HepG2 (cell line): ENCODE measurements at regions not wholly inside any gene's neighbourhood (a gene's known extent, or its start where the extent isn't known, plus 50 kb on each side); places are given as distances from the start of the nearest gene placed in this dataset.

ENCODE experiments used
- CBX5 ChIP-seq: sonication (generic); formaldehyde crosslinking; IDR thresholded peaks from 2 replicates; pipeline ENCODE4 v1.4.0; 2020; ENCODE audit warnings: missing genetic modification reagents, borderline replicate concordance
- GATAD1 ChIP-seq: IDR thresholded peaks from 2 replicates; pipeline ENCODE4 v1.6.1; 2016; ENCODE audit warnings: missing genetic modification reagents, missing compliant biosample characterization

GRCh38 chr12:77315407-77315806 is 250.0 kb upstream of the E2F7 start:
- TF ChIP-seq CBX5 (CRISPR knock-in tag) (no peak), GATAD1 (CRISPR knock-in tag) (no peak)
